BJ (cell line): ENCODE measurements at regions not wholly inside any gene's neighbourhood (a gene's known extent, or its start where the extent isn't known, plus 50 kb on each side); places are given as distances from the start of the nearest gene placed in this dataset.
A peak's percentile ranks its signal among the peaks of the same experiment; 100 is the strongest.

Source experiments
- CTCF ChIA-PET: fragments of 350-600 bp; formaldehyde crosslinking; extraction: SDS; loops from one replicate; lab custom pipeline; 2021; ENCODE audit warnings: antibody characterized with exemption, inconsistent platforms; lab: Yijun Ruan, JAX
- POLR2A ChIA-PET: fragments of 300-600 bp; sonication (Branson Sonifier 250); formaldehyde crosslinking; extraction: SDS; loops from one replicate; lab custom pipeline; 2021; ENCODE audit warnings: antibody characterized with exemption; lab: Charles Lee
- DNase-seq: peaks from one replicate; pipeline ENCODE4 v3.0.0-alpha.2; 2011; ENCODE audit warnings: low read depth
- H3K27me3 ChIP-seq: 2 replicates; pipeline ENCODE4 v1.6.0; 2011; ENCODE audit warnings: low read length; ENCODE audit not compliant: control insufficient read depth, insufficient read depth
- H3K36me3 ChIP-seq: 2 replicates; pipeline ENCODE4 v1.5.1; 2011; ENCODE audit warnings: low read length; ENCODE audit not compliant: control insufficient read depth, insufficient read depth
- H3K4me3 ChIP-seq: 2 replicates; pipeline ENCODE4 v1.5.1; 2011; ENCODE audit warnings: low read depth, mild to moderate bottlenecking, control low read depth, low read length
- TF ChIP-seq, protein P1 (sequence below): IDR thresholded peaks from 2 replicates; pipeline ENCODE4 v1.5.1; 2011; ENCODE audit warnings: low read depth, mild to moderate bottlenecking, control low read depth, inconsistent platforms, low read length, moderate library complexity; ENCODE audit not compliant: insufficient read depth

- no peak for DNase-seq
- TF ChIP-seq, protein P1, sequence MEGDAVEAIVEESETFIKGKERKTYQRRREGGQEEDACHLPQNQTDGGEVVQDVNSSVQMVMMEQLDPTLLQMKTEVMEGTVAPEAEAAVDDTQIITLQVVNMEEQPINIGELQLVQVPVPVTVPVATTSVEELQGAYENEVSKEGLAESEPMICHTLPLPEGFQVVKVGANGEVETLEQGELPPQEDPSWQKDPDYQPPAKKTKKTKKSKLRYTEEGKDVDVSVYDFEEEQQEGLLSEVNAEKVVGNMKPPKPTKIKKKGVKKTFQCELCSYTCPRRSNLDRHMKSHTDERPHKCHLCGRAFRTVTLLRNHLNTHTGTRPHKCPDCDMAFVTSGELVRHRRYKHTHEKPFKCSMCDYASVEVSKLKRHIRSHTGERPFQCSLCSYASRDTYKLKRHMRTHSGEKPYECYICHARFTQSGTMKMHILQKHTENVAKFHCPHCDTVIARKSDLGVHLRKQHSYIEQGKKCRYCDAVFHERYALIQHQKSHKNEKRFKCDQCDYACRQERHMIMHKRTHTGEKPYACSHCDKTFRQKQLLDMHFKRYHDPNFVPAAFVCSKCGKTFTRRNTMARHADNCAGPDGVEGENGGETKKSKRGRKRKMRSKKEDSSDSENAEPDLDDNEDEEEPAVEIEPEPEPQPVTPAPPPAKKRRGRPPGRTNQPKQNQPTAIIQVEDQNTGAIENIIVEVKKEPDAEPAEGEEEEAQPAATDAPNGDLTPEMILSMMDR, result peak; percentile 85
- CTCF ChIA-PET, result interaction anchor here (0.6 to 5.1 kb wide), 43 partner anchors 10 to 565 kb away, joined by 3 to 82 read pairs (median 5); no protein-coding TSS in a partner anchor
- POLR2A ChIA-PET, result no interaction called here
- Histone ChIP-seq H3K4me3 (no peak overlapping the region), H3K36me3 (no peaks in the 10 kb centered on the region), H3K27me3 (no peaks in the 10 kb centered on the region; the same call in 1 of the 2 replicates)
Measured at GRCh38 chr10:23994459-23995046, 214.4 kb upstream of the KIAA1217 start.

- CTCF ChIA-PET, result no interaction called here
- Histone ChIP-seq H3K4me3 (no peak overlapping the region), H3K27me3 (no peaks in the 10 kb centered on the region), H3K36me3 (no peaks in the 10 kb centered on the region)
- TF ChIP-seq, protein P1, result no peak
- POLR2A ChIA-PET, result no interaction called here
- no peak for DNase-seq
Measured at GRCh38 chr10:23999445-23999844, 209.5 kb upstream of the KIAA1217 start.

- POLR2A ChIA-PET, result no interaction called here
- Histone ChIP-seq H3K27me3 (no peaks in the 10 kb centered on the region), H3K36me3 (no peaks in the 10 kb centered on the region), H3K4me3 (no peak overlapping the region)
- CTCF ChIA-PET, result no interaction called here
- TF ChIP-seq, protein P1, result no peak
- no peak for DNase-seq
Measured at GRCh38 chr10:24000271-24000813, 208.6 kb upstream of the KIAA1217 start.

GRCh38 chr10:24006741-24007140 is 202.2 kb upstream of the KIAA1217 start:
- CTCF ChIA-PET, result interaction anchor here (3.6 kb wide), 1 partner anchor 13 kb away, joined by 15 read pairs; no protein-coding TSS in a partner anchor

GRCh38 chr10:24007359-24007758 is 201.6 kb upstream of the KIAA1217 start:
- CTCF ChIA-PET, result interaction anchor here (3.6 kb wide), 1 partner anchor 13 kb away, joined by 15 read pairs; no protein-coding TSS in a partner anchor
- POLR2A ChIA-PET, result no interaction called here

More at GRCh38 chr10:24006741-24007140, 202.2 kb upstream of the KIAA1217 start:
- H3K27me3 ChIP-seq, result no peaks in the 10 kb centered on the region
- no peak overlapping the region for H3K4me3 ChIP-seq
- TF ChIP-seq, protein P1, result no peak
- H3K36me3 ChIP-seq, result no peaks in the 10 kb centered on the region
- DNase-seq, result no peak
- POLR2A ChIA-PET, result no interaction called here

More at GRCh38 chr10:24007359-24007758, 201.6 kb upstream of the KIAA1217 start:
- TF ChIP-seq, protein P1, result no peak
- Histone ChIP-seq H3K4me3 (no peak overlapping the region), H3K27me3 (no peaks in the 10 kb centered on the region), H3K36me3 (no peaks in the 10 kb centered on the region)
- DNase-seq, result no peak
